Liver (tissue), 7 donors: ENCODE measurements at regions not wholly inside any gene's neighbourhood (a gene's known extent, or its start where the extent isn't known, plus 50 kb on each side); places are given as distances from the start of the nearest gene placed in this dataset.

Source experiments
- DNase-seq: peaks from one replicate; pipeline ENCODE4 v3.0.0-alpha.2; 2017; ENCODE audit warnings: low spot score
- H3K27ac ChIP-seq, 2 donors: one replicate each; pipeline ENCODE4 v1.7.0; 2013; ENCODE audit warnings: inconsistent platforms in 2 of 2, low read length in 2 of 2, control low read depth in 1 of 2, low read depth in 1 of 2, mild to moderate bottlenecking in 1 of 2
- H3K27me3 ChIP-seq, 4 donors: one replicate each; pipeline versions ENCODE4 v1.6.1 to v1.7.0; 2013; ENCODE audit warnings: low read length in 3 of 4, inconsistent platforms in 1 of 4, mild to moderate bottlenecking in 1 of 4, moderate library complexity in 1 of 4; ENCODE audit not compliant: control insufficient read depth in 4 of 4, insufficient read depth in 4 of 4
- H3K36me3 ChIP-seq, 4 donors: one replicate each; pipeline versions ENCODE4 v1.6.1 to v1.7.0; 2013; ENCODE audit warnings: low read length in 3 of 4, mild to moderate bottlenecking in 3 of 4, low read depth in 1 of 4, moderate library complexity in 1 of 4; ENCODE audit not compliant: control insufficient read depth in 4 of 4, insufficient read depth in 3 of 4
- H3K4me1 ChIP-seq, 4 donors: one replicate each; pipeline versions ENCODE4 v1.6.1 to v1.7.0; 2013; ENCODE audit warnings: low read length in 3 of 4, mild to moderate bottlenecking in 3 of 4, moderate library complexity in 1 of 4; ENCODE audit not compliant: control insufficient read depth in 4 of 4, insufficient read depth in 4 of 4
- H3K4me3 ChIP-seq, 3 donors: one replicate each; pipeline versions ENCODE4 v1.6.1 to v1.7.0; 2013; ENCODE audit warnings: low read length in 3 of 3, control low read depth in 1 of 3, low read depth in 1 of 3, mild to moderate bottlenecking in 1 of 3
- H3K9ac ChIP-seq, 2 donors: one replicate each; pipeline ENCODE4 v1.7.0; 2013; ENCODE audit warnings: low read length in 2 of 2, mild to moderate bottlenecking in 2 of 2, moderate library complexity in 2 of 2, control low read depth in 1 of 2, low read depth in 1 of 2
- H3K9me3 ChIP-seq, 4 donors: one replicate each; pipeline versions ENCODE4 v1.6.1 to v1.7.0; 2013; ENCODE audit warnings: low read length in 3 of 4; ENCODE audit not compliant: control insufficient read depth in 4 of 4
- EGR1 ChIP-seq, 2 donors: IDR thresholded peaks; 2 replicates each; pipeline ENCODE4 v1.6.1; 2016 to 2018; ENCODE audit warnings: antibody characterized with exemption in 2 of 2, low read depth in 2 of 2
- FOXA1 ChIP-seq: IDR thresholded peaks from 2 replicates; pipeline ENCODE4 v1.6.1; 2016; ENCODE audit warnings: antibody characterized with exemption
- FOXA2 ChIP-seq: IDR thresholded peaks from 2 replicates; pipeline ENCODE4 v1.6.1; 2016; ENCODE audit warnings: antibody characterized with exemption
- GABPA ChIP-seq, 2 donors: IDR thresholded peaks in 1 of 2; conservative IDR thresholded peaks in 1 of 2; 2 replicates each; pipeline ENCODE4 v1.6.1; 2016; ENCODE audit warnings: antibody characterized with exemption in 2 of 2, mild to moderate bottlenecking in 1 of 2, moderate library complexity in 1 of 2
- HNF4A ChIP-seq, 2 donors: conservative IDR thresholded peaks; 2 replicates each; pipeline ENCODE4 v1.6.1; 2016; ENCODE audit warnings: antibody characterized with exemption in 2 of 2, mild to moderate bottlenecking in 2 of 2
- HNF4G ChIP-seq: IDR thresholded peaks from 2 replicates; pipeline ENCODE4 v1.6.1; 2016; ENCODE audit warnings: antibody characterized with exemption
- MAX ChIP-seq: IDR thresholded peaks from 2 replicates; pipeline ENCODE4 v1.6.1; 2016; ENCODE audit warnings: antibody characterized with exemption
- NR2F2 ChIP-seq: IDR thresholded peaks from 2 replicates; pipeline ENCODE4 v1.6.1; 2016; ENCODE audit warnings: antibody characterized with exemption
- RAD21 ChIP-seq, 2 donors: IDR thresholded peaks; 2 replicates each; pipeline ENCODE4 v1.6.1; 2016; ENCODE audit warnings: antibody characterized with exemption in 2 of 2, mild to moderate bottlenecking in 2 of 2
- SP1 ChIP-seq: IDR thresholded peaks from 2 replicates; pipeline ENCODE4 v1.6.1; 2018; ENCODE audit warnings: antibody characterized with exemption, mild to moderate bottlenecking
- TAF1 ChIP-seq: conservative IDR thresholded peaks from 2 replicates; pipeline ENCODE4 v1.6.1; 2016; ENCODE audit warnings: antibody characterized with exemption, mild to moderate bottlenecking
- YY1 ChIP-seq: IDR thresholded peaks from 2 replicates; pipeline ENCODE4 v1.6.1; 2016; ENCODE audit warnings: antibody characterized with exemption, mild to moderate bottlenecking
- ZBTB33 ChIP-seq: IDR thresholded peaks from 2 replicates; pipeline ENCODE4 v1.6.1; 2016; ENCODE audit warnings: antibody characterized with exemption
- WGBS: extraction: QIAGEN DNeasy Blood & Tissue Kit; methylation state at CpG from one replicate; pipeline ENCODE4 v1.1.7; 2013; 5-methylcytosine and 5-hydroxymethylcytosine counted together
- TF ChIP-seq, protein P1 (sequence below): IDR thresholded peaks from 2 replicates; pipeline ENCODE4 v1.6.1; 2016; ENCODE audit warnings: antibody characterized with exemption, mild to moderate bottlenecking
- donor health status: healthy.
- donor health status: healthy.
- donor health status: healthy.
- donor health status: healthy.

GRCh38 chr12:126879842-126880241 lies 1387.1 kb upstream of the TMEM132C start:
- no peaks in the 10 kb centered on the region for H3K27me3 ChIP-seq
- H3K27ac ChIP-seq = no peak overlapping the region
- H3K4me1 ChIP-seq = no peaks in the 10 kb centered on the region
- H3K4me3 ChIP-seq = no peak overlapping the region
- no peaks in the 10 kb centered on the region for H3K36me3 ChIP-seq
- no peaks in the 10 kb centered on the region for H3K9me3 ChIP-seq
- H3K9ac ChIP-seq = no peak overlapping the region
- WGBS = 65% methylated on average over 2 of the region's 2 CpGs
- no peak for TF ChIP-seq TAF1
- no peak for DNase-seq

- no peak overlapping the region for H3K4me3 ChIP-seq
- WGBS = 32% methylated on average over 4 of the region's 4 CpGs
These were observed 1383.3 kb upstream of the TMEM132C start for GRCh38 chr12:126883697-126884096.

GRCh38 chr12:126889501-126889900 lies 1377.5 kb upstream of the TMEM132C start:
- Histone ChIP-seq H3K4me1 (no peaks in the 10 kb centered on the region), H3K4me3 (no peak overlapping the region), H3K9me3 (peaks cover 0 to 9% (median under 1%) of the 10 kb centered on the region in 4 donors), H3K9ac (no peak overlapping the region), H3K36me3 (no peaks in the 10 kb centered on the region), H3K27ac (no peak overlapping the region), H3K27me3 (no peaks in the 10 kb centered on the region)
- WGBS = 68% methylated on average over 4 of the region's 4 CpGs
- DNase-seq = no peak
- no peak for TF ChIP-seq GABPA (IDR thresholded peaks at IDR 0.05 in 1 of 2, conservative IDR thresholded peaks at IDR 0.05 in 1 of 2)
- no peak for TF ChIP-seq YY1
- no peak for TF ChIP-seq SP1
- no peak for TF ChIP-seq NR2F2
- TF ChIP-seq FOXA1 = no peak
- no peak for TF ChIP-seq RAD21 (IDR thresholded peaks at IDR 0.05)
- TF ChIP-seq, protein P1, sequence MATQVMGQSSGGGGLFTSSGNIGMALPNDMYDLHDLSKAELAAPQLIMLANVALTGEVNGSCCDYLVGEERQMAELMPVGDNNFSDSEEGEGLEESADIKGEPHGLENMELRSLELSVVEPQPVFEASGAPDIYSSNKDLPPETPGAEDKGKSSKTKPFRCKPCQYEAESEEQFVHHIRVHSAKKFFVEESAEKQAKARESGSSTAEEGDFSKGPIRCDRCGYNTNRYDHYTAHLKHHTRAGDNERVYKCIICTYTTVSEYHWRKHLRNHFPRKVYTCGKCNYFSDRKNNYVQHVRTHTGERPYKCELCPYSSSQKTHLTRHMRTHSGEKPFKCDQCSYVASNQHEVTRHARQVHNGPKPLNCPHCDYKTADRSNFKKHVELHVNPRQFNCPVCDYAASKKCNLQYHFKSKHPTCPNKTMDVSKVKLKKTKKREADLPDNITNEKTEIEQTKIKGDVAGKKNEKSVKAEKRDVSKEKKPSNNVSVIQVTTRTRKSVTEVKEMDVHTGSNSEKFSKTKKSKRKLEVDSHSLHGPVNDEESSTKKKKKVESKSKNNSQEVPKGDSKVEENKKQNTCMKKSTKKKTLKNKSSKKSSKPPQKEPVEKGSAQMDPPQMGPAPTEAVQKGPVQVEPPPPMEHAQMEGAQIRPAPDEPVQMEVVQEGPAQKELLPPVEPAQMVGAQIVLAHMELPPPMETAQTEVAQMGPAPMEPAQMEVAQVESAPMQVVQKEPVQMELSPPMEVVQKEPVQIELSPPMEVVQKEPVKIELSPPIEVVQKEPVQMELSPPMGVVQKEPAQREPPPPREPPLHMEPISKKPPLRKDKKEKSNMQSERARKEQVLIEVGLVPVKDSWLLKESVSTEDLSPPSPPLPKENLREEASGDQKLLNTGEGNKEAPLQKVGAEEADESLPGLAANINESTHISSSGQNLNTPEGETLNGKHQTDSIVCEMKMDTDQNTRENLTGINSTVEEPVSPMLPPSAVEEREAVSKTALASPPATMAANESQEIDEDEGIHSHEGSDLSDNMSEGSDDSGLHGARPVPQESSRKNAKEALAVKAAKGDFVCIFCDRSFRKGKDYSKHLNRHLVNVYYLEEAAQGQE = no peak
- no peak for TF ChIP-seq EGR1 (IDR thresholded peaks at IDR 0.05; ENCODE audit: low read depth in 2 of 2)
- TF ChIP-seq HNF4A (conservative IDR thresholded peaks at IDR 0.05) = no peak
- TF ChIP-seq MAX = no peak
- TF ChIP-seq TAF1 = no peak
- TF ChIP-seq HNF4G = no peak

More at GRCh38 chr12:126883697-126884096, 1383.3 kb upstream of the TMEM132C start:
- H3K36me3 ChIP-seq = no peaks in the 10 kb centered on the region
- H3K4me1 ChIP-seq = no peaks in the 10 kb centered on the region
- H3K27ac ChIP-seq = no peak overlapping the region
- H3K9me3 ChIP-seq = no peaks in the 10 kb centered on the region
- H3K27me3 ChIP-seq = no peaks in the 10 kb centered on the region
- no peak overlapping the region for H3K9ac ChIP-seq
- DNase-seq = no peak
- TF ChIP-seq MAX = no peak
- no peak for TF ChIP-seq FOXA1
- no peak for TF ChIP-seq HNF4A (conservative IDR thresholded peaks at IDR 0.05)
- no peak for TF ChIP-seq ZBTB33
- no peak for TF ChIP-seq SP1
- no peak for TF ChIP-seq FOXA2
- TF ChIP-seq, protein P1 = no peak
